Esophagus muscularis mucosa (tissue), 4 donors: ENCODE measurements at regions not wholly inside any gene's neighbourhood (a gene's known extent, or its start where the extent isn't known, plus 50 kb on each side); places are given as distances from the start of the nearest gene placed in this dataset.

Experiments
- DNase-seq: peaks from one replicate; pipeline ENCODE4 v3.0.0-alpha.2; 2017; ENCODE audit errors: extremely low spot score
- H3K27ac ChIP-seq, 4 donors: fragments of 200-600 bp; sonication (generic); replicated peaks in 1 of 4; 1 replicate in 3 of 4; 2 replicates in 1 of 4; pipeline ENCODE4 v1.5.1; 2016 to 2019; ENCODE audit warnings: mild to moderate bottlenecking in 1 of 4
- H3K27me3 ChIP-seq, 4 donors: fragments of 200-600 bp; sonication (generic); one replicate each; pipeline versions ENCODE4 v1.5.1 to v1.6.0; 2016 to 2019
- H3K36me3 ChIP-seq, 4 donors: fragments of 200-600 bp; sonication (generic); one replicate each; pipeline ENCODE4 v1.5.1; 2016 to 2019
- H3K4me1 ChIP-seq, 4 donors: fragments of 200-600 bp; sonication (generic); one replicate each; pipeline ENCODE4 v1.5.1; 2016 to 2019
- H3K4me3 ChIP-seq, 4 donors: fragments of 200-600 bp; sonication (generic); 1 replicate in 2 of 4; 2 replicates in 2 of 4; pipeline ENCODE4 v1.5.1; 2016 to 2019; ENCODE audit warnings: mild to moderate bottlenecking in 4 of 4, moderate library complexity in 1 of 4
- H3K9me3 ChIP-seq, 4 donors: fragments of 200-600 bp; sonication (generic); 1 replicate in 3 of 4; 2 replicates in 1 of 4; pipeline ENCODE4 v1.5.1; 2016 to 2019
- CTCF ChIP-seq, 3 experiments: fragments of 200-600 bp in 2 of 3; fragments of 450-650 bp in 1 of 3; sonication (generic) in 2 of 3; IDR thresholded peaks; one replicate each; pipeline ENCODE4 v1.5.1; 2017 to 2019; ENCODE audit warnings: antibody characterized with exemption in 3 of 3, mild to moderate bottlenecking in 2 of 3, moderate library complexity in 1 of 3
- EP300 ChIP-seq: sonication (generic); formaldehyde crosslinking; IDR thresholded peaks from one replicate; pipeline ENCODE4 v1.6.1; 2017; ENCODE audit warnings: antibody characterized with exemption
- POLR2A ChIP-seq: fragments of 450-650 bp; IDR thresholded peaks from one replicate; pipeline ENCODE4 v1.6.1; 2017; ENCODE audit warnings: antibody characterized with exemption, moderate library complexity, mild to moderate bottlenecking, low read depth
- POLR2AphosphoS5 ChIP-seq, 2 donors: sonication (generic); formaldehyde crosslinking; IDR thresholded peaks; one replicate each; pipeline ENCODE4 v1.6.1; 2017; ENCODE audit warnings: antibody characterized with exemption in 2 of 2
- WGBS: methylation state at CpG from one replicate; pipeline ENCODE4 v1.1.5; 2018; 5-methylcytosine and 5-hydroxymethylcytosine counted together
- intact Hi-C: fragments of 100-400 bp; cut with DNase I; formaldehyde crosslinking; loops from one replicate; pipeline ENCODE4 v1.15.1; 2023

- no peaks in the 10 kb centered on the region for H3K9me3 ChIP-seq
- no peak for DNase-seq
- H3K27me3 ChIP-seq = no peaks in the 10 kb centered on the region
- intact Hi-C loops = no loop called here
- peaks cover 5 to 10% (median 8%) of the 10 kb centered on the region in 4 donors for H3K4me1 ChIP-seq
- TF ChIP-seq EP300 = no peak
- no peak for TF ChIP-seq CTCF (IDR thresholded peaks at IDR 0.05)
- TF ChIP-seq POLR2A = no peak
- no peak for TF ChIP-seq POLR2AphosphoS5 (IDR thresholded peaks at IDR 0.05)
- no peak overlapping the region for H3K27ac ChIP-seq
- no peaks in the 10 kb centered on the region for H3K36me3 ChIP-seq
- H3K4me3 ChIP-seq = no peak overlapping the region
- WGBS = 92% methylated on average over 6 of the region's 8 CpGs
These were observed 76.7 kb downstream of the DACT2 start for GRCh38 chr6:168242940-168243225.

GRCh38 chr6:168242111-168242939 is 77.3 kb downstream of the DACT2 start:
- Histone ChIP-seq H3K4me1 (peaks cover 2 to 5% (median 4%) of the 10 kb centered on the region in 4 donors), H3K4me3 (no peak overlapping the region), H3K27ac (no peak overlapping the region), H3K36me3 (no peaks in the 10 kb centered on the region), H3K27me3 (no peaks in the 10 kb centered on the region), H3K9me3 (no peaks in the 10 kb centered on the region)
- no peak for TF ChIP-seq CTCF (IDR thresholded peaks at IDR 0.05)
- no peak for TF ChIP-seq POLR2AphosphoS5 (IDR thresholded peaks at IDR 0.05)
- TF ChIP-seq POLR2A = no peak
- TF ChIP-seq EP300 = no peak
- DNase-seq = no peak
- intact Hi-C loops = no loop called here
- 93% methylated on average over 7 of the region's 9 CpGs for WGBS

GRCh38 chr6:168240160-168240559 is 79.4 kb downstream of the DACT2 start:
- Histone ChIP-seq H3K4me3 (no peak overlapping the region), H3K9me3 (no peaks in the 10 kb centered on the region), H3K4me1 (peaks cover 0 to 5% (median 0%) of the 10 kb centered on the region in 4 donors), H3K36me3 (no peaks in the 10 kb centered on the region), H3K27ac (no peak overlapping the region), H3K27me3 (no peaks in the 10 kb centered on the region)
- WGBS = 38% methylated on average over 4 of the region's 5 CpGs
- TF ChIP-seq EP300 (no peak), POLR2A (no peak), POLR2AphosphoS5 (IDR thresholded peaks at IDR 0.05) (no peak), CTCF (IDR thresholded peaks at IDR 0.05) (no peak)
- intact Hi-C loops = no loop called here
- DNase-seq = no peak

- Histone ChIP-seq H3K36me3 (no peaks in the 10 kb centered on the region), H3K9me3 (no peaks in the 10 kb centered on the region), H3K4me1 (peaks cover 0 to 5% (median 0%) of the 10 kb centered on the region in 4 donors), H3K4me3 (no peak overlapping the region), H3K27ac (no peak overlapping the region), H3K27me3 (no peaks in the 10 kb centered on the region)
- WGBS = 72% methylated on average over 20 of the region's 21 CpGs
- DNase-seq = no peak
- no peak for TF ChIP-seq POLR2AphosphoS5 (IDR thresholded peaks at IDR 0.05)
- TF ChIP-seq EP300 = no peak
- no peak for TF ChIP-seq CTCF (IDR thresholded peaks at IDR 0.05)
- TF ChIP-seq POLR2A = no peak
- intact Hi-C loops = no loop called here
These were observed 80.4 kb downstream of the DACT2 start for GRCh38 chr6:168239044-168239773.
